ENCODE measurements at regions not wholly inside any gene's neighbourhood (a gene's known extent, or its start where the extent isn't known, plus 50 kb on each side); places are given as distances from the start of the nearest gene placed in this dataset.
"Not testable (repeated sequence)": the region's sequence is repeated elsewhere in the genome, so short reads cannot be mapped to it uniquely, and the experiment has no call there.

GRCh38 chr5:152529440-152529839 is 124.4 kb upstream of the NMUR2 start:
- no peak for DNase-seq

GRCh38 chr5:152532714-152533113 is 127.6 kb upstream of the NMUR2 start:
- DNase-seq, result peak in 1 of 2 experiments; percentile 26

- DNase-seq, result no peak
Observed at GRCh38 chr5:152534641-152535040, 129.6 kb upstream of the NMUR2 start.

GRCh38 chr5:152542741-152543140 is 137.7 kb upstream of the NMUR2 start:
- no peak for DNase-seq

GRCh38 chr5:152546493-152546892 is 141.4 kb upstream of the NMUR2 start:
- DNase-seq, result no peak

- DNase-seq, result no peak
Observed at GRCh38 chr5:152547202-152547601, 142.1 kb upstream of the NMUR2 start.

GRCh38 chr5:152549709-152550108 is 144.6 kb upstream of the NMUR2 start:
- no peak for DNase-seq

- no peak for DNase-seq
Observed at GRCh38 chr5:152551061-152551460, 146.0 kb upstream of the NMUR2 start.

- DNase-seq, result no peak
Observed at GRCh38 chr5:152556784-152557183, 151.7 kb upstream of the NMUR2 start.

GRCh38 chr5:152560512-152561137 is 155.5 kb upstream of the NMUR2 start:
- peak; percentile 3 to 16 for DNase-seq

- no peak for DNase-seq
Observed at GRCh38 chr5:152568016-152568415, 162.9 kb upstream of the NMUR2 start.

- no peak for DNase-seq
Observed at GRCh38 chr5:152572812-152573211, 167.7 kb upstream of the NMUR2 start.

GRCh38 chr5:152584103-152584502 is 179.0 kb upstream of the NMUR2 start:
- DNase-seq, result no peak

GRCh38 chr5:152592416-152592815 is 187.3 kb upstream of the NMUR2 start:
- DNase-seq, result no peak

GRCh38 chr5:152593388-152593787 is 188.3 kb upstream of the NMUR2 start:
- no peak for DNase-seq

GRCh38 chr5:152595405-152595804 is 190.3 kb upstream of the NMUR2 start:
- no peak for DNase-seq

GRCh38 chr5:152599096-152599495 is 194.0 kb upstream of the NMUR2 start:
- DNase-seq, result no peak

- DNase-seq, result no peak
Observed at GRCh38 chr5:152601806-152602732, 197.0 kb upstream of the NMUR2 start.

- DNase-seq, result not testable (repeated sequence)
Observed at GRCh38 chr5:152606050-152606449, 201.0 kb upstream of the NMUR2 start.

- DNase-seq, result no peak
Observed at GRCh38 chr5:152606776-152607364, 201.8 kb upstream of the NMUR2 start.

GRCh38 chr5:152607401-152608160 is 202.5 kb upstream of the NMUR2 start:
- no peak for DNase-seq

GRCh38 chr5:152608458-152608857 is 203.4 kb upstream of the NMUR2 start:
- DNase-seq, result no peak

- DNase-seq, result no peak
Observed at GRCh38 chr5:152619756-152620155, 214.7 kb upstream of the NMUR2 start.
